A549 (cell line): ENCODE measurements at regions not wholly inside any gene's neighbourhood (a gene's known extent, or its start where the extent isn't known, plus 50 kb on each side); places are given as distances from the start of the nearest gene placed in this dataset.
A peak's percentile ranks its signal among the peaks of the same experiment; 100 is the strongest.

Experiments used
- ATAC-seq, 2 experiments: fragments of 200-7000 bp in 1 of 2; fragments of >200 bp in 1 of 2; cut with Nextera tagmentation in 1 of 2; cut with Tn5 transposase in 1 of 2; 3 replicates each; pipeline versions ENCODE4 v1.8.0 to v1.9.1; 2018 to 2020; ENCODE audit warnings: mild to moderate bottlenecking in 1 of 2, moderate library complexity in 1 of 2
- CTCF ChIA-PET: fragments of 300-600 bp; sonication (Branson Sonifier 250); formaldehyde crosslinking; extraction: SDS; loops from one replicate; lab custom pipeline; 2021; ENCODE audit warnings: antibody characterized with exemption, inconsistent platforms; lab: Yijun Ruan, JAX
- POLR2A ChIA-PET: fragments of 350-600 bp; formaldehyde crosslinking; extraction: SDS; loops from one replicate; lab custom pipeline; 2021; ENCODE audit warnings: antibody characterized with exemption, inconsistent platforms; lab: Yijun Ruan, JAX
- DNase-seq, 2 experiments: peaks; one replicate each; pipeline versions ENCODE4 v3.0.0 to v3.0.0-alpha.2; 2011 to 2016; ENCODE audit warnings: low read depth in 1 of 2, low spot score in 1 of 2
- FAIRE-seq: peaks from 2 replicates; lab custom pipeline; 2011; peaks lifted over from hg19 to GRCh38; lab: Jason Lieb, UNC
- H3K27ac ChIP-seq, 2 experiments: fragments of >200 bp; sonication (Bioruptor Twin); formaldehyde crosslinking; 3 replicates each; pipeline ENCODE4 v1.5.1; 2016 to 2017
- H3K4me1 ChIP-seq: fragments of >200 bp; sonication (Bioruptor Twin); formaldehyde crosslinking; 3 replicates; pipeline ENCODE4 v1.6.1; 2016
- H3K4me2 ChIP-seq: fragments of >200 bp; sonication (Bioruptor Twin); formaldehyde crosslinking; 3 replicates; pipeline ENCODE4 v1.6.1; 2016
- H3K4me3 ChIP-seq: fragments of >200 bp; sonication (Bioruptor Twin); formaldehyde crosslinking; 3 replicates; pipeline ENCODE4 v1.5.1; 2016
- H3K9me3 ChIP-seq: fragments of >200 bp; sonication (Bioruptor Twin); formaldehyde crosslinking; 3 replicates; pipeline ENCODE4 v1.6.1; 2016
- BCL3 ChIP-seq: fragments of >200 bp; sonication (Bioruptor Twin); formaldehyde crosslinking; IDR thresholded peaks from 3 replicates; pipeline ENCODE4 v1.6.1; 2016
- CBX2 ChIP-seq: fragments of 200-600 bp; sonication (generic); IDR thresholded peaks from 2 replicates; pipeline ENCODE4 v1.6.1; 2016; ENCODE audit warnings: low read depth, mild to moderate bottlenecking, borderline replicate concordance
- CHD2 ChIP-seq: fragments of 150-350 bp; IDR thresholded peaks from 2 replicates; pipeline ENCODE4 v1.6.1; 2014; ENCODE audit warnings: low read length; ENCODE audit not compliant: partially characterized antibody
- EHMT2 ChIP-seq: fragments of 200-600 bp; sonication (generic); IDR thresholded peaks from 2 replicates; pipeline ENCODE4 v1.6.1; 2016; ENCODE audit warnings: antibody characterized with exemption, low read depth, mild to moderate bottlenecking, moderate library complexity
- ESRRA ChIP-seq: fragments of 150-350 bp; IDR thresholded peaks from 2 replicates; pipeline ENCODE4 v1.6.1; 2014; ENCODE audit warnings: mild to moderate bottlenecking, low read length, borderline replicate concordance
- FOSL2 ChIP-seq, 2 experiments: fragments of 450-650 bp in 1 of 2; fragments of >200 bp in 1 of 2; sonication (Bioruptor Twin) in 1 of 2; formaldehyde crosslinking; IDR thresholded peaks; 2 replicates each; pipeline versions ENCODE4 v1.5.0 to v1.6.1; 2016 to 2020; ENCODE audit warnings: mild to moderate bottlenecking in 1 of 2, moderate library complexity in 1 of 2
- FOXS1 ChIP-seq: fragments of 250-450 bp; sonication (Bioruptor Pico); IDR thresholded peaks from 2 replicates; pipeline ENCODE4 v1.5.0; 2020; ENCODE audit warnings: mild to moderate bottlenecking, moderate library complexity
- GATA3 ChIP-seq: IDR thresholded peaks from 2 replicates; pipeline ENCODE4 v1.6.1; 2012; ENCODE audit warnings: borderline replicate concordance
- HES2 ChIP-seq: fragments of >200 bp; sonication (Bioruptor Twin); formaldehyde crosslinking; IDR thresholded peaks from 2 replicates; pipeline ENCODE4 v1.6.1; 2016
- HEYL ChIP-seq: fragments of 250-450 bp; sonication (Bioruptor Pico); IDR thresholded peaks from 2 replicates; pipeline ENCODE4 v1.8.0; 2021; ENCODE audit warnings: mild to moderate bottlenecking, moderate library complexity
- HMGXB4 ChIP-seq: fragments of 250-450 bp; sonication (Bioruptor Pico); IDR thresholded peaks from 2 replicates; pipeline ENCODE4 v1.5.0; 2021; ENCODE audit warnings: mild to moderate bottlenecking, moderate library complexity, borderline replicate concordance
- HOXB13 ChIP-seq: fragments of 250-450 bp; sonication (Bioruptor Pico); IDR thresholded peaks from 2 replicates; pipeline ENCODE4 v1.5.0; 2020; ENCODE audit warnings: low read depth, mild to moderate bottlenecking, moderate library complexity
- JUN ChIP-seq, 2 experiments: fragments of >200 bp; sonication (Bioruptor Twin); formaldehyde crosslinking; IDR thresholded peaks; 2 replicates in 1 of 2; 3 replicates in 1 of 2; pipeline ENCODE4 v1.6.1; 2016 to 2017
- KDM1A ChIP-seq: fragments of 200-600 bp; sonication (generic); IDR thresholded peaks from 2 replicates; pipeline ENCODE4 v1.6.1; 2016; ENCODE audit warnings: low read depth, mild to moderate bottlenecking
- MYC ChIP-seq: IDR thresholded peaks from 2 replicates; pipeline ENCODE4 v1.6.1; 2012; ENCODE audit warnings: mild to moderate bottlenecking, inconsistent platforms, low read length, improper control_type of control experiment, borderline replicate concordance
- PBX3 ChIP-seq: IDR thresholded peaks from 2 replicates; pipeline ENCODE4 v1.6.1; 2012
- PHF8 ChIP-seq: fragments of 200-600 bp; sonication (generic); IDR thresholded peaks from 2 replicates; pipeline ENCODE4 v1.6.1; 2016; ENCODE audit warnings: low read depth, mild to moderate bottlenecking, antibody characterized with exemption, moderate library complexity, borderline replicate concordance
- RAD21 ChIP-seq, 2 experiments: fragments of >200 bp in 1 of 2; sonication (Bioruptor Twin) in 1 of 2; formaldehyde crosslinking in 1 of 2; IDR thresholded peaks in 1 of 2; conservative IDR thresholded peaks in 1 of 2; 2 replicates in 1 of 2; 3 replicates in 1 of 2; pipeline ENCODE4 v1.6.1; 2012 to 2018; ENCODE audit warnings: inconsistent platforms in 1 of 2
- RCOR1 ChIP-seq: fragments of 150-350 bp; IDR thresholded peaks from 2 replicates; pipeline ENCODE4 v1.6.1; 2014; ENCODE audit warnings: antibody characterized with exemption, low read length, low read depth
- TFCP2L1 ChIP-seq: fragments of 250-450 bp; sonication (Bioruptor Pico); IDR thresholded peaks from 2 replicates; pipeline ENCODE4 v1.5.0; 2021; ENCODE audit warnings: mild to moderate bottlenecking
- TP53 ChIP-seq: fragments of 250-450 bp; sonication (Bioruptor Pico); IDR thresholded peaks from 2 replicates; pipeline ENCODE4 v1.5.0; 2021; ENCODE audit warnings: mild to moderate bottlenecking, moderate library complexity
- ZFP36 ChIP-seq: fragments of 450-650 bp; IDR thresholded peaks from 2 replicates; pipeline ENCODE4 v1.6.1; 2014; ENCODE audit warnings: borderline replicate concordance; ENCODE audit not compliant: partially characterized antibody
- ZNF302 ChIP-seq: fragments of 250-450 bp; sonication (Bioruptor Pico); IDR thresholded peaks from 2 replicates; pipeline ENCODE4 v1.9.0; 2021; ENCODE audit warnings: inconsistent platforms, mild to moderate bottlenecking, moderate library complexity
- WGBS: methylation state at CpG from one replicate; pipeline ENCODE4 v1.1.6; 2017; ENCODE audit errors: missing lambda C conversion rate; 5-methylcytosine and 5-hydroxymethylcytosine counted together

GRCh38 chr2:78615956-78616355 lies 409.5 kb upstream of the REG3G start:
- ChIA-PET CTCF (no interaction called here), POLR2A (no interaction called here)
- TF ChIP-seq BCL3 (no peak), ZNF302 (CRISPR knock-in tag) (no peak), CHD2 (no peak), KDM1A (no peak), ESRRA (no peak)
- Histone ChIP-seq H3K27ac (no peak overlapping the region), H3K9me3 (peaks cover 6% of the 10 kb centered on the region; the same call in 1 of the 3 replicates), H3K4me2 (no peak overlapping the region), H3K4me1 (no peaks in the 10 kb centered on the region), H3K4me3 (no peak overlapping the region)
- DNase-seq = no peak
- 6% methylated on average over 2 of the region's 2 CpGs for WGBS
- ATAC-seq = no peak
- no peak for FAIRE-seq

- DNase-seq (no peak), ATAC-seq (no peak)
- 2% methylated on average over 2 of the region's 2 CpGs for WGBS
- Histone ChIP-seq H3K4me1 (no peaks in the 10 kb centered on the region), H3K4me3 (no peak overlapping the region), H3K9me3 (peaks cover 5% of the 10 kb centered on the region; the same call in 2 of the 3 replicates)
- POLR2A ChIA-PET = no interaction called here
- TF ChIP-seq JUN (IDR thresholded peaks at IDR 0.05) (no peak), RCOR1 (no peak)
- TF ChIP-seq, all 56 proteins: peak for 0
- Histone ChIP-seq H3K4me2 (no peak overlapping the region), H3K27ac (no peak overlapping the region)
- CTCF ChIA-PET = no interaction called here
- no peak for FAIRE-seq
Observed at GRCh38 chr2:78634425-78634824, 391.1 kb upstream of the REG3G start.

GRCh38 chr2:78644854-78645253 lies 380.6 kb upstream of the REG3G start:
- no peak for TF ChIP-seq TFCP2L1 (CRISPR knock-in tag)
- TF ChIP-seq KDM1A = no peak
- no peak for TF ChIP-seq MYC
- TF ChIP-seq FOSL2 (IDR thresholded peaks at IDR 0.05) = no peak
- peak; percentile 34; the same call in 1 of the 2 replicates for TF ChIP-seq FOSL2 (CRISPR knock-in tag; IDR thresholded peaks at IDR 0.05)
- POLR2A ChIA-PET = no interaction called here
- CTCF ChIA-PET = no interaction called here
- ATAC-seq = no peak
- no peak for FAIRE-seq
- H3K4me1 ChIP-seq = no peaks in the 10 kb centered on the region
- no peak overlapping the region for H3K4me3 ChIP-seq
- H3K9me3 ChIP-seq = peaks cover 3% of the 10 kb centered on the region; the same call in 1 of the 3 replicates
- no peak overlapping the region for H3K27ac ChIP-seq
- H3K4me2 ChIP-seq = no peak overlapping the region
- no peak for DNase-seq
- 4% methylated on average over 1 of the region's 1 CpG for WGBS

- WGBS = 5% methylated on average over 5 of the region's 5 CpGs
- TF ChIP-seq JUN (IDR thresholded peaks at IDR 0.05) = no peak
- TF ChIP-seq EHMT2 = no peak
- no peak for TF ChIP-seq CBX2
- TF ChIP-seq HES2 = no peak
- no peak for TF ChIP-seq CHD2
- TF ChIP-seq PBX3 = no peak
- no peak for TF ChIP-seq ZFP36
- TF ChIP-seq PHF8 = no peak
- no peak for TF ChIP-seq HMGXB4 (CRISPR knock-in tag)
- no peak for TF ChIP-seq HOXB13 (CRISPR knock-in tag)
- no peak for TF ChIP-seq MYC
- no peak for TF ChIP-seq TP53 (CRISPR knock-in tag)
- TF ChIP-seq GATA3 = no peak
- no peak for TF ChIP-seq FOXS1 (CRISPR knock-in tag)
- TF ChIP-seq RAD21 (conservative IDR thresholded peaks at IDR 0.05 in 1 of 2, IDR thresholded peaks at IDR 0.05 in 1 of 2) = no peak
- TF ChIP-seq TFCP2L1 (CRISPR knock-in tag) = no peak
- TF ChIP-seq HEYL = no peak
- ChIA-PET CTCF (no interaction called here), POLR2A (no interaction called here)
- H3K4me1 ChIP-seq = no peaks in the 10 kb centered on the region
- H3K27ac ChIP-seq = no peak overlapping the region
- ATAC-seq = no peak
- H3K4me2 ChIP-seq = no peak overlapping the region
- no peak overlapping the region for H3K4me3 ChIP-seq
- DNase-seq = no peak
- H3K9me3 ChIP-seq = peaks cover 7% of the 10 kb centered on the region; the same call in 1 of the 3 replicates
- FAIRE-seq = peak; percentile 28
Observed at GRCh38 chr2:78646533-78647364, 378.8 kb upstream of the REG3G start.
